Activated CD8-positive, alpha-beta T cell treated with anti-CD3 and anti-CD28 coated beads, Interleukin-2, amount 10 ng/mL, durations not matched to agents 7 days and 5 days (primary cell): ENCODE measurements at regions not wholly inside any gene's neighbourhood (a gene's known extent, or its start where the extent isn't known, plus 50 kb on each side); places are given as distances from the start of the nearest gene placed in this dataset.

Source experiments
- ATAC-seq: fragments of 150-1000 bp; cut with Tn5 transposase; one replicate; pipeline ENCODE4 v1.10.0; 2021; ENCODE audit warnings: moderate library complexity
- CTCF ChIA-PET: fragments of 350-600 bp; sonication (Branson Sonifier 250); formaldehyde crosslinking; loops from one replicate; lab custom pipeline; 2021; ENCODE audit warnings: antibody characterized with exemption; lab: Charles Lee
- POLR2A ChIA-PET: fragments of 350-600 bp; sonication (Branson Sonifier 250); formaldehyde crosslinking; loops from one replicate; lab custom pipeline; 2021; ENCODE audit warnings: antibody characterized with exemption; lab: Charles Lee
- DNase-seq: peaks from one replicate; pipeline ENCODE4 v3.0.0-alpha.2; 2020
- H3K27ac Mint-ChIP-seq: one replicate; pipeline ENCODE4 v1.8.0; 2021; ENCODE audit warnings: mild to moderate bottlenecking, mixed read lengths
- H3K27me3 Mint-ChIP-seq: one replicate; pipeline ENCODE4 v1.8.0; 2021; ENCODE audit warnings: low read depth, mixed read lengths
- H3K36me3 Mint-ChIP-seq: one replicate; pipeline ENCODE4 v1.8.0; 2021; ENCODE audit warnings: low read depth, mixed read lengths
- H3K4me1 Mint-ChIP-seq: one replicate; pipeline ENCODE4 v1.8.0; 2021; ENCODE audit warnings: low read depth, mixed read lengths
- H3K4me3 Mint-ChIP-seq: one replicate; pipeline ENCODE4 v1.8.0; 2021; ENCODE audit warnings: mild to moderate bottlenecking, mixed read lengths
- H3K9me3 Mint-ChIP-seq: one replicate; pipeline ENCODE4 v1.8.0; 2022; ENCODE audit warnings: mixed read lengths; ENCODE audit not compliant: insufficient read depth

DNA sequence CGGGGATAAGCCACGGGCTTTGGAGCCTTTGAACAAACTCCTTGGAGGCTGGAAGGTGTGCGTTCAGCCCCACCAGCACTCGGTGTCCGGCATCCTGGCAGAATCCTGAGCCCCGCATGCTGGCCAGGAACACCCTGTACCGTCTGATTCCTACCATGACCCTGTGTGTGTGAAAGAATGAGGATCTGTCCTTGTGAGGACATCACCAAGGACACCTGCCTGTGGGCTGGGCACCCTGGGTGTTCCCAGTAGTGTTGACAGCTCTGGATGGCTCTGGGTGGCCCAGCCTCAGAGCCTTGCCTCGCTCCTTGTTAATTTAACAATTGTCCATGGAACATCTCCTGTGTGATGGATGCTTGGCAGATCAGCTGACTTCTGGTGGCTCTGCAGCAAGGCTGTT is 234.3 kb downstream of the QKI start:
- Mint-ChIP-seq H3K4me1 (no peaks in the 10 kb centered on the region), H3K27ac (no peak overlapping the region), H3K9me3 (no peaks in the 10 kb centered on the region), H3K27me3 (no peaks in the 10 kb centered on the region), H3K4me3 (no peak overlapping the region), H3K36me3 (no peaks in the 10 kb centered on the region)
- ATAC-seq = no peak
- CTCF ChIA-PET = no interaction called here
- DNase-seq = no peak
- POLR2A ChIA-PET = no interaction called here

DNA sequence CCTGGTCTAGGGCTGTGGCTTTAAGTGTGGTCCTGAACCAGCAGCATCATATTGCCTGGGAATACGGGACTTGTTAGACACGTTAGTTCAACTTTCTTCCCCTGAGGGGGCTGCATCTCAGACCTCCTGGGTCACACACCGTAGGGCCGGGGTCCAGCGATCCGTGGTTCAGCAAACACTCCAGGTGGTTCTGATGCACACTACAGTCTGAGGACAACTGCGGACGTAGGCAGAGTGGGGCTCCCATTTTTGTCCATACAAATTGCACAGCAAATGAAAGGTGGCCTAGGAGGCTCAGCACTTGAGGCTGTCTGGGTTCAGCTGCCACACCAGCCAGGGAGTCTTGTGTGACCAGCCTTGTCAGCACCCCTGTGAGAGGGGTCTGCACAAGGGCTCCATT is 233.1 kb downstream of the QKI start:
- ChIA-PET POLR2A (no interaction called here), CTCF (no interaction called here)
- DNase-seq = no peak
- H3K4me3 Mint-ChIP-seq = no peak overlapping the region
- H3K9me3 Mint-ChIP-seq = no peaks in the 10 kb centered on the region
- H3K36me3 Mint-ChIP-seq = no peaks in the 10 kb centered on the region
- H3K4me1 Mint-ChIP-seq = no peaks in the 10 kb centered on the region
- H3K27ac Mint-ChIP-seq = no peak overlapping the region
- no peaks in the 10 kb centered on the region for H3K27me3 Mint-ChIP-seq
- ATAC-seq = no peak

GRCh38 chr6:163646866-163647265 is 232.3 kb downstream of the QKI start:
- ATAC-seq (no peak), DNase-seq (no peak)
- no peak overlapping the region for H3K27ac Mint-ChIP-seq
- no peaks in the 10 kb centered on the region for H3K36me3 Mint-ChIP-seq
- H3K4me1 Mint-ChIP-seq = no peaks in the 10 kb centered on the region
- POLR2A ChIA-PET = no interaction called here
- no peaks in the 10 kb centered on the region for H3K27me3 Mint-ChIP-seq
- no peaks in the 10 kb centered on the region for H3K9me3 Mint-ChIP-seq
- no peak overlapping the region for H3K4me3 Mint-ChIP-seq
- CTCF ChIA-PET = no interaction called here

DNA sequence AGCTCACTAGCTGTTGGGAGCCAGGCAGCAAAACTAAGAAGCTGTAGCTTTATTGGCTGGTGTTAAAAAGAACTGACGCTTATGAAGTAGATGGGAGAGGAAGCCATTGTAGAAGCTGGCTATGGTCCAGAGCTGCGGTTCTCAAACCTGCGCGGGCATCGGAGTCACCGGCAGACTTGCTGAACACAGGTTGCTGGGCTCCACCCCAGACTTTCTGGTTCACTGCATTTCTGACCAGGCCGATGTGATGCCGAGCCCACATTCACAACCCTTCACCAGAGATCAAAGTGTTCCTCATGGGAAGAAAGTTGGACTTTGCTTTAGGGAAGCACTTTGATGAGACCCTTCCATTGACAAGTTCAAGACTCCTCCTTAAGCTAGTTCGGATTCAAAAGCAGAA is 231.6 kb downstream of the QKI start:
- no peak overlapping the region for H3K4me3 Mint-ChIP-seq
- no peak overlapping the region for H3K27ac Mint-ChIP-seq
- no peak for DNase-seq
- CTCF ChIA-PET = no interaction called here
- no peak for ATAC-seq
- no peaks in the 10 kb centered on the region for H3K27me3 Mint-ChIP-seq
- no peaks in the 10 kb centered on the region for H3K36me3 Mint-ChIP-seq
- H3K9me3 Mint-ChIP-seq = no peaks in the 10 kb centered on the region
- POLR2A ChIA-PET = no interaction called here
- H3K4me1 Mint-ChIP-seq = no peaks in the 10 kb centered on the region

- CTCF ChIA-PET = no interaction called here
- H3K27ac Mint-ChIP-seq = no peak overlapping the region
- ATAC-seq (no peak), DNase-seq (no peak)
- H3K4me1 Mint-ChIP-seq = no peaks in the 10 kb centered on the region
- H3K27me3 Mint-ChIP-seq = no peaks in the 10 kb centered on the region
- H3K36me3 Mint-ChIP-seq = no peaks in the 10 kb centered on the region
- POLR2A ChIA-PET = no interaction called here
- H3K9me3 Mint-ChIP-seq = no peaks in the 10 kb centered on the region
- H3K4me3 Mint-ChIP-seq = no peak overlapping the region
Measured at GRCh38 chr6:163645560-163645959, 231.0 kb downstream of the QKI start.

DNA sequence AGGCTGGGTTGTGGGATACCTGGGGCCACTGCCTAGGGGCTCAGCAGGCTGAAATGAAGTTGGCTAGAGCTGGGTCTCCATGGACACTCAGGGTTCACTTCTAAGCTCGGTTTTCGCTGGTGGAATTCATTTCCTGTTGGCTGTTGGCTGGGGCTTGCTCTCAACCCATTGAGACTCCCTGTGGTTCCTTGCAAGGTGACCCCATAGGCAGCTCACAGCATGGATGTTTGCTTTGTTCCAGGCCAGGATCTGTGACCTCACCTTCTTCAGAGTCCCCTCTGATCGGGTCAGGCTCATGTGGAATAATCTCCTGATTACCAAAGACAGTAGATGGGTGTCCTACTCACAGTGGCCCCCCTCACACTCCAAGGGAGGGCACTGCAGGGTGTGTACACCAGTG is 229.3 kb downstream of the QKI start:
- Mint-ChIP-seq H3K27ac (no peak overlapping the region), H3K4me3 (no peak overlapping the region), H3K9me3 (no peaks in the 10 kb centered on the region), H3K27me3 (no peaks in the 10 kb centered on the region), H3K4me1 (no peaks in the 10 kb centered on the region), H3K36me3 (no peaks in the 10 kb centered on the region)
- DNase-seq (no peak), ATAC-seq (no peak)
- ChIA-PET POLR2A (no interaction called here), CTCF (no interaction called here)

- H3K36me3 Mint-ChIP-seq = no peaks in the 10 kb centered on the region
- no peaks in the 10 kb centered on the region for H3K9me3 Mint-ChIP-seq
- H3K4me1 Mint-ChIP-seq = no peaks in the 10 kb centered on the region
- ATAC-seq = no peak
- ChIA-PET POLR2A (no interaction called here), CTCF (no interaction called here)
- H3K27ac Mint-ChIP-seq = no peak overlapping the region
- no peaks in the 10 kb centered on the region for H3K27me3 Mint-ChIP-seq
- no peak overlapping the region for H3K4me3 Mint-ChIP-seq
- no peak for DNase-seq
Measured at GRCh38 chr6:163641706-163642105, 227.2 kb downstream of the QKI start.

- no peak overlapping the region for H3K27ac Mint-ChIP-seq
Measured at GRCh38 chr6:163640641-163641040, 226.1 kb downstream of the QKI start.

DNA sequence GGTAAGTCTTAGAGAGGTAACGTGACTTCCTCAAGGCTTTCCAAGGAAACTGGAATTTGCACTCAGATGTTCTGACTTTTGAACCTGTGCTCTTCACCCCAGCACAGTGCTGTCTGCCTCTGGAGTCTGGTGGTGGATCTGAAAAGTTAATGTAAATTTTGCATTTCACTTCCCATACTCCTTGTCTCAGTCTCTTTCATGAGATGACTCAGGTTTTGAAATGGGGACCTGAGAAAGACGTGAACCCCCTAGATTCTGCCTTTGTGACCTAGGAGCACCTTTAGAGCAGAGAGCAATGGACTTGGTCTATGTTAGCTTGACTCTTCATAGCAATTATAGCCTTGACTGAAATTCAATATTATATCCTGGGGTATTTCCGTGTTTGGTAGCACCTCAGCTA is 223.0 kb downstream of the QKI start:
- DNase-seq = no peak
- CTCF ChIA-PET = no interaction called here
- Mint-ChIP-seq H3K9me3 (no peaks in the 10 kb centered on the region), H3K4me1 (no peaks in the 10 kb centered on the region), H3K4me3 (no peak overlapping the region), H3K27ac (no peak overlapping the region), H3K27me3 (peaks cover 2% of the 10 kb centered on the region), H3K36me3 (no peaks in the 10 kb centered on the region)
- ATAC-seq = no peak
- POLR2A ChIA-PET = no interaction called here

More at GRCh38 chr6:163640641-163641040, 226.1 kb downstream of the QKI start:
- CTCF ChIA-PET = no interaction called here
- Mint-ChIP-seq H3K27me3 (no peaks in the 10 kb centered on the region), H3K4me1 (no peaks in the 10 kb centered on the region), H3K4me3 (no peak overlapping the region), H3K9me3 (no peaks in the 10 kb centered on the region), H3K36me3 (no peaks in the 10 kb centered on the region)
- POLR2A ChIA-PET = no interaction called here
- DNase-seq (no peak), ATAC-seq (no peak)

DNA sequence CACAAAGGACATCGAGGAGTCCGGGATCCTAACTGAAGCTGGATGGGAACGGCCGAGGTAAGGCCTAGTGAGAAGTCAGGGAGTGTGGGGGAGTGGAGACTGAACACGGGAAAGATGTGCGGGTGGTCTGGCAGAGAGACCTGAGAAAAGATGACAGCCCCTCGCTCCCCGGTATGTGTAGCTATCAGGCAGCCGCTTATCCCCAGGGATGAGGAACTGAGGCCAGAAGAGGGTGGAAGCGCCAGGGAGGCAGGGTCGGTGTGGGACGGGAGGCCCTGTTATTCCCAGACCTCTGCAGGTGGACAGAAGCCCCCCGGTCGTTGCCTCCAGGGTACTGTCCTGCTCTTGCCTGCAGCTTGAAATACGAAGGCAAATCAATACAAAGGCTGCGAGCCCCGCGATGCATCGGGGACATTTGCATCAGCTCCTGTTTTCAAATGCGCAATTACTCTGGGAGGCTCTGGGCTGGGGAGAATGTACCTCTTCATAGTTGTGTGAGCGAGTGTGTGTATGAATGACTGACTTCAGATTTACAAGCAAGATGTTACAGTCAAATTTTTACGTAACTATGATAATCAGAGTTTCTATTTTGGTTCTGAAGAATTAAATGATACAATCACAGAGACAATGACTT is 221.3 kb downstream of the QKI start:
- Mint-ChIP-seq H3K4me3 (no peak overlapping the region), H3K36me3 (no peaks in the 10 kb centered on the region), H3K9me3 (no peaks in the 10 kb centered on the region), H3K27me3 (peaks cover 4% of the 10 kb centered on the region), H3K4me1 (no peaks in the 10 kb centered on the region), H3K27ac (no peak overlapping the region)
- no peak for DNase-seq
- CTCF ChIA-PET = no interaction called here
- ATAC-seq = no peak
- POLR2A ChIA-PET = no interaction called here

DNA sequence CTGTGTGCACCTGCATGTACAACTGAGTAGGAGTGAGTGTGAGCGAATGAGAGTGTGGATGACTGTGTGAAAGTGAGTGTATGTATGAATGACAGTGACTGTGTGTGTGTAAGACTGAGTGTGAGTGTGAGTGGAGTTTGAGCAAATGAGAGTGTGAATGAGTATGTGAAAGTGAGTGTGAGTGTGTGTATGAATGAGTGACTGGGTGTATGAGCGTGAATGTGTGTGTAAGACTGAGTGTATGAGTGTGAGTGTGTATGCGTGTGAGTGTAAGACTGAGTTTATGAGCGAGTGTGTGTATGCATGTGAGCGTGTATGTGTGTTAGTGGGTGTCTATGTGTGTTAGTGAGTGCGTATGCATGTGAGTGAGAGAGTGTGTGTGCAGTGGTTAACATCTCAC is 220.8 kb downstream of the QKI start:
- H3K4me1 Mint-ChIP-seq = no peaks in the 10 kb centered on the region

GRCh38 chr6:163634211-163635171 is 220.0 kb downstream of the QKI start:
- H3K4me3 Mint-ChIP-seq = no peak overlapping the region
- no peak overlapping the region for H3K27ac Mint-ChIP-seq
- no peaks in the 10 kb centered on the region for H3K36me3 Mint-ChIP-seq
- DNase-seq (no peak), ATAC-seq (no peak)
- ChIA-PET CTCF (no interaction called here), POLR2A (no interaction called here)
- no peaks in the 10 kb centered on the region for H3K4me1 Mint-ChIP-seq
- peaks cover 4% of the 10 kb centered on the region for H3K27me3 Mint-ChIP-seq
- no peaks in the 10 kb centered on the region for H3K9me3 Mint-ChIP-seq

More for the DNA sequence above, 220.8 kb downstream of the QKI start:
- H3K36me3 Mint-ChIP-seq = no peaks in the 10 kb centered on the region
- peaks cover 4% of the 10 kb centered on the region for H3K27me3 Mint-ChIP-seq
- H3K9me3 Mint-ChIP-seq = no peaks in the 10 kb centered on the region
- ATAC-seq = no peak
- POLR2A ChIA-PET = no interaction called here
- no peak overlapping the region for H3K4me3 Mint-ChIP-seq
- CTCF ChIA-PET = no interaction called here
- DNase-seq = no peak
- H3K27ac Mint-ChIP-seq = no peak overlapping the region
